IMR-90 (cell line): ENCODE measurements at regions not wholly inside any gene's neighbourhood (a gene's known extent, or its start where the extent isn't known, plus 50 kb on each side); places are given as distances from the start of the nearest gene placed in this dataset.

ENCODE experiments used
- TF ChIP-seq, protein P1 (sequence below): fragments of 150-350 bp; IDR thresholded peaks from 2 replicates; pipeline ENCODE4 v1.6.1; 2016; ENCODE audit warnings: low read depth, mild to moderate bottlenecking, low read length, moderate library complexity, borderline replicate concordance
- TF ChIP-seq, protein P2 (sequence below): conservative IDR thresholded peaks from 2 replicates; pipeline ENCODE4 v1.5.1; 2012; ENCODE audit warnings: mild to moderate bottlenecking, low read depth, low read length, improper control_type of control experiment

DNA sequence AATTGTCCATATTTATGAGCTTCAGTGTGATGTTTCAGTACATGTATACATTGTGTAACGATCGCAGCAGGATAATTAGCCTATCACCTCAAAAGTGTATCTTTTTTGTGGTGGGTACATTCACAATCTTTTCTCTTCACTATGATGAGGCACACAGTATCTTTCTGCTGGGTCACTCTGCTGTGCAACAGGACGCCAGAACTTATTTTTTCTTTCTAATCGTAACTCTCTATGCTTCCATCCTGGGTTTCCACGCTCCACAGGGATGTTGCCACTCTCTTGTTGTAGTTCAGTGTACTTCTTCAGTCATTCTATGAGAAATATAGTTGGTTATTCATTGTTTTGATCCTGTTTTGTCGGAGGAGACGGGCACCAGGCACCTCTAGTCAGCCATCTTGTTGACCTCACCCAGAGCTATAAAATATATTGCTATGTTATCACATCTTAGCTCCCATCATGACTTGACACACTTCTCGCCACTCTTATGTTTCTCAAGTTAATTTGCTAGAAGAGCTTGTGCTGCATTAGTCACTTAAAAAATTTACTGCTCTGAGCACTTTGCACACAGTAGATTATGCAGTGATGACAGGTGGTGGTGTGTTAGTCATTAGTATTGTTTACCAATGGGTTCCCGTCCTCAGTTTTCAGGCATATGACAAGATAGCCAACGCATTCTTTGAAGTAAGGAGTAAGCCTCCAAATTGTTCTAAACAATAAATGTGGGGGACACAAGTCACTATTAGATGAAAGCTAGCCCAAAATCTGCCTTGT, 1002.7 kb upstream of the PCDH7 start:
- TF ChIP-seq, protein P1, sequence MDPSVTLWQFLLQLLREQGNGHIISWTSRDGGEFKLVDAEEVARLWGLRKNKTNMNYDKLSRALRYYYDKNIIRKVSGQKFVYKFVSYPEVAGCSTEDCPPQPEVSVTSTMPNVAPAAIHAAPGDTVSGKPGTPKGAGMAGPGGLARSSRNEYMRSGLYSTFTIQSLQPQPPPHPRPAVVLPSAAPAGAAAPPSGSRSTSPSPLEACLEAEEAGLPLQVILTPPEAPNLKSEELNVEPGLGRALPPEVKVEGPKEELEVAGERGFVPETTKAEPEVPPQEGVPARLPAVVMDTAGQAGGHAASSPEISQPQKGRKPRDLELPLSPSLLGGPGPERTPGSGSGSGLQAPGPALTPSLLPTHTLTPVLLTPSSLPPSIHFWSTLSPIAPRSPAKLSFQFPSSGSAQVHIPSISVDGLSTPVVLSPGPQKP: no peak
- TF ChIP-seq, protein P2, sequence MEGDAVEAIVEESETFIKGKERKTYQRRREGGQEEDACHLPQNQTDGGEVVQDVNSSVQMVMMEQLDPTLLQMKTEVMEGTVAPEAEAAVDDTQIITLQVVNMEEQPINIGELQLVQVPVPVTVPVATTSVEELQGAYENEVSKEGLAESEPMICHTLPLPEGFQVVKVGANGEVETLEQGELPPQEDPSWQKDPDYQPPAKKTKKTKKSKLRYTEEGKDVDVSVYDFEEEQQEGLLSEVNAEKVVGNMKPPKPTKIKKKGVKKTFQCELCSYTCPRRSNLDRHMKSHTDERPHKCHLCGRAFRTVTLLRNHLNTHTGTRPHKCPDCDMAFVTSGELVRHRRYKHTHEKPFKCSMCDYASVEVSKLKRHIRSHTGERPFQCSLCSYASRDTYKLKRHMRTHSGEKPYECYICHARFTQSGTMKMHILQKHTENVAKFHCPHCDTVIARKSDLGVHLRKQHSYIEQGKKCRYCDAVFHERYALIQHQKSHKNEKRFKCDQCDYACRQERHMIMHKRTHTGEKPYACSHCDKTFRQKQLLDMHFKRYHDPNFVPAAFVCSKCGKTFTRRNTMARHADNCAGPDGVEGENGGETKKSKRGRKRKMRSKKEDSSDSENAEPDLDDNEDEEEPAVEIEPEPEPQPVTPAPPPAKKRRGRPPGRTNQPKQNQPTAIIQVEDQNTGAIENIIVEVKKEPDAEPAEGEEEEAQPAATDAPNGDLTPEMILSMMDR: no peak
